ENCODE measurements at regions not wholly inside any gene's neighbourhood (a gene's known extent, or its start where the extent isn't known, plus 50 kb on each side); places are given as distances from the start of the nearest gene placed in this dataset.
A peak's percentile ranks its signal among the peaks of the same experiment; 100 is the strongest.

- no peak for DNase-seq (ENCODE audit: low spot score)
Observed at GRCh38 chr9:129327552-129328328, 149.7 kb upstream of the IER5L start.

- DNase-seq (ENCODE audit: low spot score), result no peak
Observed at GRCh38 chr9:129326061-129327005, 148.3 kb upstream of the IER5L start.

- DNase-seq (ENCODE audit: low spot score), result no peak
Observed at GRCh38 chr9:129324808-129325502, 146.9 kb upstream of the IER5L start.

DNA sequence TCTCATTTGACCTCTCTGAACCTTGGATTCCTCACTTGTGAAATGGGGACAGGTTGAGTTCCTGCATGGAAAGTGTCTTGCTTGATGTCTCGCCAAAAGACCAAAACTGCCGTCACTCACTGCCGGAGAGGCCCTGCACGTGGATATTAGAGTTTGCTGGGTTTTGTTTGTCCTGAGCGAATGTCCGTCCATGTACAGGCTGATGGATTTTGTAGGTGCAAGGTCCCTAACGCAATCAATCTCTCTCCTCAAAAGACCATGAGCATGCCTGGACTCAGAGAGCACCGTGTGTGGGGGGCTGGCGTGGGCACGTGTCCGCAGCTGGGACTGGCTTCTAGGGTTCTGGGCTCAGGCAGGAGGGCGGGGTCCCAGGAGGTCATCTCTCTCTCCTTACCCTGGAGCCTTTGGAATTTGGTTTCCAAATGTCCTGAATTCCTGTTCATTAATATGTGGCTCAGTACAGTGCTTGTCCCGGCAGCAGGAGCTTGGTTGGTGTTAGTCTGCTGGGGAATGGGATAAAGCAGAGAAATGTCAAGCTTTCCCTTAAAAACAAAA is 146.0 kb upstream of the IER5L start:
- DNase-seq (ENCODE audit: low spot score), result no peak

DNA sequence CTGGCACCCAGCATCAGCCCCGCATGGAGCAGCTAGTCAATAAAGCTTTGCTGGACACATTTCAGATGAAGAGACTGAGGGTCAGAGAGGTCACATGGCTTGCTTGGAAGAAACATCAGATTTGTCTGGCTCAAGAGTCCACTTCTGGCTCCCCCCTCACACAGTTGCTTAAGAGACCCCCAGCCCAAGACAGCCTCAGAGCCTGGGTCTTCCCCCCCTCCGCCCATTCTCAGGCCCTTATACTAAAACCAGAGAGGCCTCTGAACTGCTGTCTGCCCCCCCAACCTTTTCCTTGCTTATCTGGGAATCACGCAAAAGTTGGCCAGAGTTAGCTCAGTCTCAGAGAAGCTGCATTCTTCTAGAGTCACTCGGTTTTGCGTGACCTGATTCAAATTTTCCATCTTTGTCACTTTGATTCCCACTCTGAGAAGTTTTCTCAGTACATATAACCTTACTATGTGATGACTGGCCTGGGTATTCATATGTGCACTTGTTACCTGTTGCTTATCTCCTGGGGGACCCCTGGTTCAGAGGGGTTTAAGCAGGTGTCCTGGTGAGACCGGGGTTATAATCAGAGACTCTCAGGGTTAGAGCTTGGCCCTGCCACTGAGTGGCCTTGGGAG is 145.4 kb upstream of the IER5L start:
- DNase-seq (ENCODE audit: low spot score), result no peak

GRCh38 chr9:129322641-129323375 is 144.7 kb upstream of the IER5L start:
- no peak for DNase-seq (ENCODE audit: low spot score)

GRCh38 chr9:129322022-129322621 is 144.1 kb upstream of the IER5L start:
- DNase-seq (ENCODE audit: low spot score), result no peak

GRCh38 chr9:129321286-129322021 is 143.4 kb upstream of the IER5L start:
- no peak for DNase-seq (ENCODE audit: low spot score)

- peak; percentile 76 for DNase-seq (ENCODE audit: low spot score)
Observed at GRCh38 chr9:129320575-129321285, 142.7 kb upstream of the IER5L start.

DNA sequence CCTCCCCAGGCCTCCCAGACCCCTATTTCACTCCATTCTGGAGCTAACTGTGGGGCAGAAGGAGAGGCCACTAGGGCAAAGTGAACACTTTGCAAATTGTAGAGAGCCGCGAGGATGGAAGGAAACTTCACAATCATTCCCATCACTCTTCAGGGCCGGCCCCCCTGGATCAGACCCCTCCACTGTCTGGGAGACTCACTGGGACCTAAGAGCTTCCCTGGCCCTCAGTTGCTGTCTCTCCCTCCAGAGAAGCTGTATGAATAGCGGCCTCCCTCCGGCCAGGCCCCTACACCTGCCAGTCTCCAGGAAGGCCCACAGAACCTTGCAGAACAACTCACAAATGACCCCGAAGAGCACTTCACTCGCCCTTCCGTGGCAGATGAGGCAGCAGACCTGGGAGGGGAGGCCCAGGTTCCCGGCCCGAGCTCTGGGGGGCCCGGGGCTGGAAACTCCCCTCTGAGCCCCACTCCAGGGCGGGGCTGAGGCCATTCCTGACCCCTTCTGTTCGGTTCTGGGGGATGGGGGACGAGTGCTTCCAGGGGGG is 141.9 kb upstream of the IER5L start:
- no peak for DNase-seq (ENCODE audit: low spot score)

DNA sequence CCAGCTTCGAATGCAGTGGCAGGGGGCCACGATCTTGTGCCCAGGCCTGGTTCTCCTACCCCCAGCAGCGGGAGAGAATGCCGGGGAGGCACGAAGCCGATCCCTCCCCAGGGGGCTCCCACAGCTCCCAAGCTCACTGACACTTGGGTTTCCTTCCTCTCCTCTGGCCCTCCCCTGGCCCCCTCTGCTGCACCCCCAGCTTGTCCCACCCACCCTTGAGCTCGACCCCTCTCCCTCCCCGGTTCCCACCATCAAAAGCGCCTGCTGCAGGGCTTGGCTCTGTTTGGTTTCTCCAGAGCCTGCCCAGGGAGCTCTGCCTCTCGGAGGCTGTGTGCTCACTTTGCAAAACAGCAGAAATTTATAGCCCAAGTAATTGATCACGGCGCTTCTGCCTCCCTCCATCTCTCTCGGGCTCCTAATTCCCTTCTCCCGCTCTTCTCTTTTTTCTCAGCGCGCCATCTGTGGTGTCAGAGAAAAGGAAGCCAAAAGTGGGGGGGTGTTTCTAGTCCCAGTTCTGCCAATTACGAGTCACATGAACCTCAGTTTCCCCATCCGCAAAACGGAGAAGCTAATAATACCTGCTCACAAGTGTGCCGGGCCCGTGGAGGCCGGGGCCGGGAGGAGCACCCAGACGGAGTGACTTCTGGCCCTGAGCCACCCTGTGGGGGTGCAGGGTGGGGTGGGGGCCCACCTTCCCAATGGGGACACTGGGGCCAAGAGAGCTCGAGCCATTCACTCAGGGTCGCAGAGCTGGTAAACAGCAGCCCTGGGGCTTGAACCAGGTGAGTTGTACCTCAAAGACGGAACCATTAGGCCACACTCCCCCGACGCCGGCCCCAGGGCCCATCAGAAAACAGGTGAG is 141.2 kb upstream of the IER5L start:
- DNase-seq (ENCODE audit: low spot score), result no peak

- no peak for DNase-seq (ENCODE audit: low spot score)
Observed at GRCh38 chr9:129318121-129319075, 140.3 kb upstream of the IER5L start.

DNA sequence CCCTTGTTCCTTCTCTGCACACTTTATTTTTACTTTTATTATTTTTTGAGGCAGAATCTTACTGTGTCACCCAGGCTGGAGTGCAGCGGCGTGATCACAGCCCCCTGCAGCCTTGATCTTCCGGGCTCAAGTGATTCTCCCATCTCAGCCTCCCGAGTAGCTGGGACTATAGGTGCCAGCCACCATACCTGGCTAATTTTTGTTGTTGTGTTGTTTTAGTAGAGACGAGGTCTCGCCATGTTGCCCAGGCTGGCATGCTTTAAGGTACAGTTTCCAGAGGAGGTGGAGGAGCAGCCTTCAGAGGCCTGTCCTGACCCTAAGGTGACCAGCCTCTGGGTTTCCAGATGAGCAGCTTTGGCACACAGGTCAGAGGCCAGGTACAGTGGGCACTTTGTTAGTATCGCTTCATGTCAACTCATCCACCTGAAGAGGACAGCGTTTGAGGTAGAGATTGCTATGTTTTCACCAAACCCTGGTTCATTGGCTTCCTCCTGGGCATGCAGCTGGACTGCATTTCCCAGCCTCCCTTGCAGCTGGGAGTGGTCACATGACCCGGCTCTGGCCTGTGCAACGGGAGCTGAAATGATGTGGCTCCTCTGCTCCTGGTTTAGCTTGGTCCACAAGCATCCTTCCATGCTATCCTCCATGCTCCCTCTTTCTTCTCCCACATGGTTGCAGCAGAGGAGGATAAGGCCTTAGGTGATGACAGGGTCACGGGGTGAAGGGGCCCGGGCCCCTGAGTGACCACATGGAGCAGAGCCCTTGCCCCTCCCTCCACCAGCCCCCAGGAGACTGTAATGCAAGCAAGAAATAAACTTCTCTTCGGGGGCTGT is 139.3 kb upstream of the IER5L start:
- DNase-seq (ENCODE audit: low spot score), result peak; percentile 34

- DNase-seq (ENCODE audit: low spot score), result no peak
Observed at GRCh38 chr9:129316281-129317030, 138.4 kb upstream of the IER5L start.

- no peak for DNase-seq (ENCODE audit: low spot score)
Observed at GRCh38 chr9:129313331-129313955, 135.4 kb upstream of the IER5L start.
